Tibial nerve (tissue), 4 donors: ENCODE measurements at regions not wholly inside any gene's neighbourhood (a gene's known extent, or its start where the extent isn't known, plus 50 kb on each side); places are given as distances from the start of the nearest gene placed in this dataset.

Experiments
- CTCF ChIP-seq, 5 experiments: fragments of 200-600 bp in 3 of 5; fragments of 450-650 bp in 2 of 5; sonication (generic) in 3 of 5; IDR thresholded peaks; one replicate each; pipeline ENCODE4 v1.5.1; 2016 to 2019; ENCODE audit warnings: antibody characterized with exemption in 5 of 5, mild to moderate bottlenecking in 3 of 5, moderate library complexity in 2 of 5
- EP300 ChIP-seq, 2 donors: sonication (generic); formaldehyde crosslinking; IDR thresholded peaks; one replicate each; pipeline ENCODE4 v1.6.1; 2017; ENCODE audit warnings: antibody characterized with exemption in 2 of 2, mild to moderate bottlenecking in 1 of 2
- POLR2A ChIP-seq, 2 donors: fragments of 450-650 bp; IDR thresholded peaks; one replicate each; pipeline ENCODE4 v1.6.1; 2017; ENCODE audit warnings: antibody characterized with exemption in 2 of 2, mild to moderate bottlenecking in 2 of 2, moderate library complexity in 2 of 2

GRCh38 chr2:58651930-58652329, 410.8 kb upstream of the FANCL start:
- TF ChIP-seq CTCF (IDR thresholded peaks at IDR 0.05) (no peak), EP300 (IDR thresholded peaks at IDR 0.05) (no peak), POLR2A (IDR thresholded peaks at IDR 0.05) (no peak)
